Fibroblast of villous mesenchyme (primary cell): ENCODE measurements at regions not wholly inside any gene's neighbourhood (a gene's known extent, or its start where the extent isn't known, plus 50 kb on each side); places are given as distances from the start of the nearest gene placed in this dataset.
A peak's percentile ranks its signal among the peaks of the same experiment; 100 is the strongest.

Experiments
- DNase-seq: peaks from one replicate; pipeline ENCODE4 v3.0.0-alpha.2; 2010; ENCODE audit warnings: low read depth
- H3K4me3 ChIP-seq: 2 replicates; pipeline ENCODE4 v1.5.1; 2011; ENCODE audit warnings: low read depth, mild to moderate bottlenecking, low read length
- CTCF ChIP-seq: IDR thresholded peaks from 2 replicates; pipeline ENCODE4 v1.5.1; 2012; ENCODE audit warnings: low read depth, mild to moderate bottlenecking, low read length; ENCODE audit not compliant: insufficient read depth

- TF ChIP-seq CTCF, result no peak
- DNase-seq, result no peak
- H3K4me3 ChIP-seq, result no peak overlapping the region
These were observed 262.5 kb upstream of the ARHGAP20 start for GRCh38 chr11:110974731-110975130.

- no peak overlapping the region for H3K4me3 ChIP-seq
- no peak for TF ChIP-seq CTCF
- no peak for DNase-seq
These were observed 261.3 kb upstream of the ARHGAP20 start for GRCh38 chr11:110973401-110973980.

GRCh38 chr11:110972640-110973039 lies 260.4 kb upstream of the ARHGAP20 start:
- no peak overlapping the region for H3K4me3 ChIP-seq
- no peak for TF ChIP-seq CTCF
- peak; percentile 93 for DNase-seq

GRCh38 chr11:110972106-110972505 lies 259.9 kb upstream of the ARHGAP20 start:
- no peak for DNase-seq
- TF ChIP-seq CTCF, result no peak

GRCh38 chr11:110971140-110971539 lies 258.9 kb upstream of the ARHGAP20 start:
- H3K4me3 ChIP-seq, result no peak overlapping the region
- peak; percentile 93 for DNase-seq
- TF ChIP-seq CTCF, result no peak

More at GRCh38 chr11:110972106-110972505, 259.9 kb upstream of the ARHGAP20 start:
- no peak overlapping the region for H3K4me3 ChIP-seq

- peak; percentile 47 for DNase-seq
- no peak overlapping the region for H3K4me3 ChIP-seq
- TF ChIP-seq CTCF, result no peak
These were observed 256.3 kb upstream of the ARHGAP20 start for GRCh38 chr11:110968348-110969062.

- no peak overlapping the region for H3K4me3 ChIP-seq
- TF ChIP-seq CTCF, result no peak
- DNase-seq, result no peak
These were observed 253.9 kb upstream of the ARHGAP20 start for GRCh38 chr11:110966131-110966530.
